Panc1 (cell line): ENCODE measurements at regions not wholly inside any gene's neighbourhood (a gene's known extent, or its start where the extent isn't known, plus 50 kb on each side); places are given as distances from the start of the nearest gene placed in this dataset.

Experiments used
- ATAC-seq: fragments of 200-7000 bp; cut with Tn5 transposase; 2 replicates; pipeline ENCODE4 v1.9.1; 2020; ENCODE audit warnings: mild to moderate bottlenecking, moderate library complexity
- BruUV-seq: library from RNA; stranded (reverse); fragments of 400-500 nt; replicated peaks from 2 replicates; lab custom pipeline; 2021; lab: Mats Ljungman, UMichigan
- CTCF ChIA-PET: fragments of 300-600 bp; sonication (Branson Sonifier 250); formaldehyde crosslinking; loops from one replicate; lab custom pipeline; 2022; ENCODE audit warnings: antibody characterized with exemption; lab: Charles Lee
- POLR2A ChIA-PET: fragments of 300-600 bp; sonication (Branson Sonifier 250); formaldehyde crosslinking; loops from one replicate; lab custom pipeline; 2022; ENCODE audit warnings: antibody characterized with exemption; lab: Charles Lee
- DNase-seq: peaks from one replicate; pipeline ENCODE4 v3.0.0-alpha.2; 2010; ENCODE audit warnings: low read depth, low spot score
- H3K27ac ChIP-seq: 2 replicates; pipeline ENCODE4 v1.5.1; 2011; ENCODE audit warnings: mild to moderate bottlenecking, low read length, inconsistent platforms
- H3K27me3 ChIP-seq: fragments of 200-500 bp; sonication (Bioruptor generic); 2 replicates; pipeline ENCODE4 v1.6.0; 2014; ENCODE audit warnings: low read length, inconsistent platforms; ENCODE audit not compliant: control insufficient read depth, insufficient read depth
- H3K36me3 ChIP-seq: fragments of 200-500 bp; sonication (Bioruptor generic); 2 replicates; pipeline ENCODE4 v1.5.1; 2014; ENCODE audit warnings: inconsistent platforms, mild to moderate bottlenecking, low read length, moderate library complexity; ENCODE audit not compliant: control insufficient read depth, insufficient read depth
- H3K4me1 ChIP-seq: 2 replicates; pipeline ENCODE4 v1.5.1; 2011; ENCODE audit warnings: inconsistent platforms, mild to moderate bottlenecking, low read length, moderate library complexity; ENCODE audit not compliant: control insufficient read depth, insufficient read depth
- H3K4me3 ChIP-seq, 2 experiments: 2 replicates each; pipeline ENCODE4 v1.5.1; 2011 to 2012; ENCODE audit warnings: low read depth in 2 of 2, low read length in 2 of 2, mild to moderate bottlenecking in 2 of 2, inconsistent platforms in 1 of 2, moderate library complexity in 1 of 2
- H3K9me3 ChIP-seq: fragments of 200-500 bp; sonication (Bioruptor generic); 2 replicates; pipeline ENCODE4 v1.5.1; 2014; ENCODE audit warnings: low read depth, mild to moderate bottlenecking, inconsistent platforms, low read length, moderate library complexity; ENCODE audit not compliant: control insufficient read depth, insufficient read depth
- POLR2AphosphoS5 ChIP-seq: IDR thresholded peaks from 2 replicates; pipeline ENCODE4 v1.6.1; 2012; ENCODE audit warnings: mild to moderate bottlenecking, low read depth, low read length, moderate library complexity
- SIN3A ChIP-seq: IDR thresholded peaks from 2 replicates; pipeline ENCODE4 v1.6.1; 2012; ENCODE audit warnings: low read depth, mild to moderate bottlenecking, low read length, moderate library complexity, borderline replicate concordance; ENCODE audit not compliant: insufficient read depth
- TCF7L2 ChIP-seq: IDR thresholded peaks from 2 replicates; pipeline ENCODE4 v1.6.1; 2011; ENCODE audit warnings: mild to moderate bottlenecking, low read depth, low read length, inconsistent platforms
- in situ Hi-C: cut with HindIII; loops from 2 replicates; pipeline ENCODE4 v1.10.0; 2016; ENCODE audit warnings: low sequenced_read_pairs, low pct_unique_long_range_greater_than_20kb
- intact Hi-C: fragments of 100-400 bp; cut with micrococcal nuclease; formaldehyde crosslinking; loops from one replicate; pipeline ENCODE4 v1.10.0; 2022; ENCODE audit not compliant: unreplicated experiment
- TF ChIP-seq, protein P1 (sequence below): fragments of 450-650 bp; IDR thresholded peaks from 2 replicates; pipeline ENCODE4 v1.5.1; 2017; ENCODE audit warnings: mild to moderate bottlenecking
- TF ChIP-seq, protein P2 (sequence below), 2 experiments: IDR thresholded peaks; 2 replicates each; pipeline ENCODE4 v1.6.1; 2011 to 2012; ENCODE audit warnings: low read depth in 2 of 2, control low read depth in 1 of 2, low read length in 1 of 2, mild to moderate bottlenecking in 1 of 2, moderate library complexity in 1 of 2; ENCODE audit not compliant: insufficient read depth in 1 of 2

DNA sequence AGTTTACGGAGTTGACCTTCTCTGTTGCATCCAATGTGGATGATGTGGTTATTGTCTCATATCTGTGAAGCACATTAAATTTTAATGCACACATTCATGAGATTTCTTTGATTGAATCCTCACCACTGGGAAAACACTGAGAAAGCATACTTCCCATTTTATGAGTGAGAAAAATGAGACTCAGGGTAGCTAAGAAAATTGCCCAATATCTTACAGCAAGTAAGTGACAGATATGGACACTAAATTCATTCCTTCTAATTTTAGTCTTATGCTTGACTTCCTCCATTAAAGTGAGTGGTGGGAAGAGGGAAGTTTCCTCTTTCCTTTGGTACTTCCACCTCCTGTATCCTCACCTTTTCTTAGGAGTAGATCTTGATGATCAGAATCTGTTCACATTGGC lies 504.8 kb upstream of the BOD1L1 start:
- Histone ChIP-seq H3K36me3 (no peaks in the 10 kb centered on the region), H3K27me3 (no peaks in the 10 kb centered on the region), H3K9me3 (no peaks in the 10 kb centered on the region), H3K4me1 (no peaks in the 10 kb centered on the region), H3K4me3 (no peak overlapping the region), H3K27ac (no peak overlapping the region)
- no TSS peak for BruUV-seq
- TF ChIP-seq TCF7L2 = no peak
- no peak for TF ChIP-seq SIN3A
- TF ChIP-seq, protein P1, sequence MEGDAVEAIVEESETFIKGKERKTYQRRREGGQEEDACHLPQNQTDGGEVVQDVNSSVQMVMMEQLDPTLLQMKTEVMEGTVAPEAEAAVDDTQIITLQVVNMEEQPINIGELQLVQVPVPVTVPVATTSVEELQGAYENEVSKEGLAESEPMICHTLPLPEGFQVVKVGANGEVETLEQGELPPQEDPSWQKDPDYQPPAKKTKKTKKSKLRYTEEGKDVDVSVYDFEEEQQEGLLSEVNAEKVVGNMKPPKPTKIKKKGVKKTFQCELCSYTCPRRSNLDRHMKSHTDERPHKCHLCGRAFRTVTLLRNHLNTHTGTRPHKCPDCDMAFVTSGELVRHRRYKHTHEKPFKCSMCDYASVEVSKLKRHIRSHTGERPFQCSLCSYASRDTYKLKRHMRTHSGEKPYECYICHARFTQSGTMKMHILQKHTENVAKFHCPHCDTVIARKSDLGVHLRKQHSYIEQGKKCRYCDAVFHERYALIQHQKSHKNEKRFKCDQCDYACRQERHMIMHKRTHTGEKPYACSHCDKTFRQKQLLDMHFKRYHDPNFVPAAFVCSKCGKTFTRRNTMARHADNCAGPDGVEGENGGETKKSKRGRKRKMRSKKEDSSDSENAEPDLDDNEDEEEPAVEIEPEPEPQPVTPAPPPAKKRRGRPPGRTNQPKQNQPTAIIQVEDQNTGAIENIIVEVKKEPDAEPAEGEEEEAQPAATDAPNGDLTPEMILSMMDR = no peak
- TF ChIP-seq, protein P2, sequence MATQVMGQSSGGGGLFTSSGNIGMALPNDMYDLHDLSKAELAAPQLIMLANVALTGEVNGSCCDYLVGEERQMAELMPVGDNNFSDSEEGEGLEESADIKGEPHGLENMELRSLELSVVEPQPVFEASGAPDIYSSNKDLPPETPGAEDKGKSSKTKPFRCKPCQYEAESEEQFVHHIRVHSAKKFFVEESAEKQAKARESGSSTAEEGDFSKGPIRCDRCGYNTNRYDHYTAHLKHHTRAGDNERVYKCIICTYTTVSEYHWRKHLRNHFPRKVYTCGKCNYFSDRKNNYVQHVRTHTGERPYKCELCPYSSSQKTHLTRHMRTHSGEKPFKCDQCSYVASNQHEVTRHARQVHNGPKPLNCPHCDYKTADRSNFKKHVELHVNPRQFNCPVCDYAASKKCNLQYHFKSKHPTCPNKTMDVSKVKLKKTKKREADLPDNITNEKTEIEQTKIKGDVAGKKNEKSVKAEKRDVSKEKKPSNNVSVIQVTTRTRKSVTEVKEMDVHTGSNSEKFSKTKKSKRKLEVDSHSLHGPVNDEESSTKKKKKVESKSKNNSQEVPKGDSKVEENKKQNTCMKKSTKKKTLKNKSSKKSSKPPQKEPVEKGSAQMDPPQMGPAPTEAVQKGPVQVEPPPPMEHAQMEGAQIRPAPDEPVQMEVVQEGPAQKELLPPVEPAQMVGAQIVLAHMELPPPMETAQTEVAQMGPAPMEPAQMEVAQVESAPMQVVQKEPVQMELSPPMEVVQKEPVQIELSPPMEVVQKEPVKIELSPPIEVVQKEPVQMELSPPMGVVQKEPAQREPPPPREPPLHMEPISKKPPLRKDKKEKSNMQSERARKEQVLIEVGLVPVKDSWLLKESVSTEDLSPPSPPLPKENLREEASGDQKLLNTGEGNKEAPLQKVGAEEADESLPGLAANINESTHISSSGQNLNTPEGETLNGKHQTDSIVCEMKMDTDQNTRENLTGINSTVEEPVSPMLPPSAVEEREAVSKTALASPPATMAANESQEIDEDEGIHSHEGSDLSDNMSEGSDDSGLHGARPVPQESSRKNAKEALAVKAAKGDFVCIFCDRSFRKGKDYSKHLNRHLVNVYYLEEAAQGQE (IDR thresholded peaks at IDR 0.05; ENCODE audit: insufficient read depth in 1 of 2, low read depth in 2 of 2, low read length in 1 of 2) = no peak
- no peak for TF ChIP-seq POLR2AphosphoS5
- ChIA-PET CTCF (no interaction called here), POLR2A (no interaction called here)
- in situ Hi-C loops (no loop called here), intact Hi-C loops (no loop called here)
- no peak for ATAC-seq
- no peak for DNase-seq

DNA sequence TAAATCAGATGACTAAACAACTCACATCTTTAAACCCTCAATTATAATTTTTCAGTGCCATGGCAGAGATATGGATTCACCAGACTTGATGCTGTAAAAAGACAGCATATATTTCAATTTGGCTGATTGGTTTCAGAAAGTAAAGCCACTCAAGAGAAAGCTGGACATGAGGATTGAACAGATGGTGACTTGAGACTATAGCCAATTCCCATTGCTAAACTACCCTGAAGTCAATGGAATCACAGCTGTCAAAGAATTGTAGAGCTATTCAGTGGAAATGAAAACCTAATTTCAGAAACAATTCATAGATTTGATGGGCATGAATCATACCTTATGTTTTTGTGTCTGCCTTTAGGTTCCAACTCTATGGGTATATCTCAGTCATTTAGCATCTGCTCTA lies 510.6 kb upstream of the BOD1L1 start:
- no peak overlapping the region for H3K4me3 ChIP-seq
- BruUV-seq = no TSS peak
- no peaks in the 10 kb centered on the region for H3K36me3 ChIP-seq
- ChIA-PET CTCF (no interaction called here), POLR2A (no interaction called here)
- TF ChIP-seq, protein P2 (IDR thresholded peaks at IDR 0.05; ENCODE audit: insufficient read depth in 1 of 2, low read depth in 2 of 2, low read length in 1 of 2) = no peak
- TF ChIP-seq TCF7L2 (no peak), POLR2AphosphoS5 (no peak), SIN3A (no peak)
- TF ChIP-seq, protein P1 = no peak
- in situ Hi-C loops (no loop called here), intact Hi-C loops (no loop called here)
- no peak overlapping the region for H3K27ac ChIP-seq
- ATAC-seq (no peak), DNase-seq (no peak)
- H3K27me3 ChIP-seq = no peaks in the 10 kb centered on the region
- no peaks in the 10 kb centered on the region for H3K9me3 ChIP-seq
- H3K4me1 ChIP-seq = no peaks in the 10 kb centered on the region
